Muscle of arm (tissue), 1 donor: ENCODE measurements at regions not wholly inside any gene's neighbourhood (a gene's known extent, or its start where the extent isn't known, plus 50 kb on each side); places are given as distances from the start of the nearest gene placed in this dataset.
"Not testable (repeated sequence)": the region's sequence is repeated elsewhere in the genome, so short reads cannot be mapped to it uniquely, and the experiment has no call there.

ENCODE experiments used
- DNase-seq: peaks from one replicate; pipeline ENCODE4 v3.0.0-alpha.2; 2013

- DNase-seq, result no peak
Measured at GRCh38 chr5:120327180-120327579, 136.9 kb upstream of the PRR16 start.

GRCh38 chr5:120329095-120329494 lies 135.0 kb upstream of the PRR16 start:
- no peak for DNase-seq

DNA sequence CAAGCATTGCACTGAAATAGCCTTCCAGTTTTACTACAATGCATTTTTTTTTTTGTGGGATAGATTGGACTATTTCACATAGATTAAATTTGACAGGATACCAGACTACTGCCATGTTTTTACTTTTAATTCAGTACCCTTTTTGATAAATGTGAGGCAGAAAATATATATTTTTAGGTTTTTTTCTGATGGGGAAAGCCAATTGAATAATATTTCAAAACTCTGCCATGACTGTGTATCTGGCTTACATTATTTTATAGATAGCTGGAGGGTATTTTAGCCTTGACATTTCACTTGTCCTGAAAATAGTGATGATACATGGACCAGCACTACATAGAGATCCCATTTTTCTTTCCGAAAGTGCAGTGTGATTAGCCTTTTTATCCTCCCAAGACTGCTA lies 133.5 kb upstream of the PRR16 start:
- DNase-seq, result no peak

DNA sequence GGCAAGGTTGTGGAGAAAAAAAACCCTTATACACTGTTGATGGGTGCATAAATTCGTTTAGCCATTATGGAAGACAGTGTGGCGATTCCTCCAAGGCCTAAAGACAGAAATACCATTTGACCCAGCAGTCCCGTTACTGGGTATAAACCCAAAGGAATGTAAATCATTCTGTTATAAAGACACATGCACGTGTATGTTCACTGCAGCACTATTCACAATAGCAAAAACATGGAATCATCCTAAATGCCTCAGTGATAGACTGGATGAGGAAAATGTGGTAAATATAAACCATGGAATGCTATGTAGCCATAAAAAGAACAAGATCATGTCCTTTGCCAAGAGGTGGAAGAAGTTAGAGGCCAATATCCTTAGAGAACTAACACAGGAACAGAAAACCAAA lies 119.9 kb upstream of the PRR16 start:
- no peak for DNase-seq

DNA sequence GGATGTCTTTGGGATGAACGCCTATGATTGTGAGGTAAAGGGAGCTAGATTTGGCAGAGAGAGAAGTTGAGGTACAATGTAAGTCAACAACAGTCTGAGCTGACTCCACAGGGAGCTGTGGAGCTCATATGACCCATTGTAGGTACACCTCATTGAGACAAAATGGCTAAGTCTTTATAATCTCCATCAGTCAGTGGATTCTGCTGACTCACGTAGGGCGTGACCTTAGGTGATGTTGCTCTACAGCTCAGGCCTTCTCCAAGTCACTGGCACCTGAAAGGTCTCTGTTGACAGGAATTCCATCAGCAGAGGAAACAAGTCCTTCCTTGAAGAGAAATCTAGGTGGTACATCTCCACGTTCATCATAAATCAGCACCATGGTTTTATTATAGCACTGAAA lies 118.2 kb upstream of the PRR16 start:
- DNase-seq, result no peak

DNA sequence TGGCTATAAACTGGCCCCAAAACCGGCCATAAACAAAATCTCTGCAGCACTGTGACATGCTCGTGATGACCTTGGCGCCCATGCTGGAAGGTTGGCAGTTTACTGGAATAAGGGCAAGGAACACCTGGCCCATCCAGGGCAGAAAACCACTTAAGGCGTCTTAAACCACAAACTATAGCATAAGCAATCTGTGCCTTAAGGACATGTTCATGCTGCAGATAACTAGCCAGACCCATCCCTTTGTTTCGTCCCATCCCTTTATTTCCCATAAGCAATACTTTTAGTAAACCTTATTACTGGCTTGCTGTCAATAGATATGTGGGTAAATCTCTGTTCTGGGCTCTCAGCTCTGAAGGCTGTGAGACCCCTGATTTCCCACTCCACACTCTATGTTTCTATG lies 113.0 kb upstream of the PRR16 start:
- DNase-seq, result not testable (repeated sequence)

DNA sequence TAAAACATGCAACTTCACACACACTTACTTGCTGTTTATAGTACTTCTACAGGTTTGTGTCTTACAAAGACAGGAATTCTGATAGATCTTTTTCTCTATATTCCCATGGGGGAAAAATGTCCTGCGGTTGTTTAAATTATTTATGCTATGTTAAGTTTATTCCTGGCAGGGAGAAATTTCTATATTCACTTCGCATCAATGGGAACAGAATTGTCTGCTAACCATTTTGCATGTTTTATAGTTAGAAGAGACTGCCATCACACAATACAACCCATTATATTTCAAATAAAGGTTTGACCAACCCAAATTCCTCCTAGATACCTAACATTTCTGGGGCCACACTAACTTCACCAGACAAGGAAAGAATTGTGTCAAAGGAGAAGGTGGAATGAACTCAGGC lies 110.0 kb upstream of the PRR16 start:
- DNase-seq, result no peak

GRCh38 chr5:120358949-120359348 lies 105.2 kb upstream of the PRR16 start:
- DNase-seq, result no peak

DNA sequence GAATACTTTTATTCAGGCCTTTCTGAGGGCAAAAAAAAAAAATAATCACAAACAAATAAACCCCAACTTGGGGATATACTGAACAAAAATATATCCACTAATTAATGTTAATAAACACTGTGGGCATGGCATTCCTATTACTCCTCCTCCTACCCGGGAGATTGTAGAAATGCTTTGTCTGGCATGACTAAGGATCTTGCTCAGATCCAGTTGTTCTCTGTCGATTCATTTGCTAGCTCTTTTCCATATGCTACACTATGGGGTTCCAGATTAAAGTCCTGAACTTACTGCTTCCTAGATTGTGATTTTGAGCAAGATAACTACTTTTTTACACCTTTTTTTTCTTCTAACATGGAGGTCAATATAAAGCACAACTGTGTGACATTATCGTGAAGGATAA lies 102.2 kb upstream of the PRR16 start:
- DNase-seq, result no peak

GRCh38 chr5:120362426-120362825 lies 101.7 kb upstream of the PRR16 start:
- DNase-seq, result no peak

DNA sequence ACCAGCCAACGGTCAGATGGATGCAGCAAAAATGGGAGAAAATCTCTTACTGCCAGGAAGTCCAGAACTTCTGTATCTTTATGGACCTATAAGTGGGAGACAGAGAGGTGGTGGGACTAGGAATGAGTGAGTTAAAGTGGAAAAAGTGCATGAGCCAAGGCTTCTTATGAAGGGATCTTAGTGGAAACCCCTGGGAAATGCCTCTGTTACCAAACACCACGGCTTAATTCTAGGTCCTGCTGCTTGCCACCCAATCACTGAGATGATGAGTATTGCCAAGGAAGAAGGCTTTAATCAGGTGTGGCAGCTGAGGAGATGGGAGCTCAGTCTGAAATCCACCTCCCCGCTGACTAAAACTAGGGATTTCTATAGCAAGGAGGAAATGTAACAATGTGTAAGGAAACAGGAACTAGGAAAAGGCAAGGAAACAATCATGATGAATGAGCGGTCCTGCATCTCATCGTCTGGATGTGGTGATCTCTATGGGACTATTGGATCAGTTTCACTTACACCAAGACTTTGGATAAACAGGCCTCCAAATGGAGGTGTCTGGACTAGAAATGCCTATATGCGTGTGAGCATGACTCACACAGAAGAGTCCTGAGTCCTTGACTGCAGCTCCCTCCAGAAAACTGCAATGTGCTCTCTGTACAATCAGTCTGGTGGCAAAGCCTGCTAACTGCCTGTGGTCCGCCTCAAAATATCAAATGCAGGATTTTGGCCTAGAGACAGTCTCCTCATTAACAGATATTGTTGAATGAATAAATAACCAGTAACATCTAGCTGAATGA lies 98.2 kb upstream of the PRR16 start:
- no peak for DNase-seq

DNA sequence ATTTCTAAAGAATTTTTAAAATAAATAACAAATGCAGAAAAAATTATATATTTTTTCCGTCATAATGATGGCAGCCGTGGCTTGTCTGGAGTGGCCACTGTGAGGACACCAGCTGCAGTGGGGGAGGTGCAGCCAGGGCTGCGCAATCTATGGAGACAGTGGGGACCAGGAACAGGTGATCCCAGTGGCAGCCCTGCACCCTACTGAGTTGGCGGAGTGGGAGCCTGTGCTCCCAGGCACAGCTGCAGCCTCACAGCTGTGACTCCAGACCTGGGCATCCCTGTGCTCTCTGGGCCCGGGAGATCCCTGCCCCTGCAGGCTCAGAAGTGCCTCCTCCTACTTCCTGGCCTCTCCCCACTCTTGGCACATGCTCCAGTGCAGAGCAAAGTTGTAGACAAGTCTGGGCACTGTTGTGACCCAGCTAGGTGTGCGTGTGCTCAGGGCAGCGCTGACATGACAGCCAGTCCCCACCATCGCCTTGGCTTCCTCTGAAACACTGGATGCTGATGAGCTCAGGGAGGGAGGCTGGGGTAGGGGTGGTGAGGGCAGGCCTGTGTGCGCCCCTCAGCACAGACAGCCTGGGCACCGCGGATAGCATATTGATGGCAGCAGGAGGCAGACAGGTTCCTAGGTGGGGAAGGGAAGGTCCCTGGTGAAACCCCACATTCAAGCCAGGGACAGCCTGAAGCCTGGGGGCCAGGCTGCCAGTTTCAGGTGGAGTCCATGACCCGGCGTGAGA lies 96.0 kb upstream of the PRR16 start:
- DNase-seq, result no peak

DNA sequence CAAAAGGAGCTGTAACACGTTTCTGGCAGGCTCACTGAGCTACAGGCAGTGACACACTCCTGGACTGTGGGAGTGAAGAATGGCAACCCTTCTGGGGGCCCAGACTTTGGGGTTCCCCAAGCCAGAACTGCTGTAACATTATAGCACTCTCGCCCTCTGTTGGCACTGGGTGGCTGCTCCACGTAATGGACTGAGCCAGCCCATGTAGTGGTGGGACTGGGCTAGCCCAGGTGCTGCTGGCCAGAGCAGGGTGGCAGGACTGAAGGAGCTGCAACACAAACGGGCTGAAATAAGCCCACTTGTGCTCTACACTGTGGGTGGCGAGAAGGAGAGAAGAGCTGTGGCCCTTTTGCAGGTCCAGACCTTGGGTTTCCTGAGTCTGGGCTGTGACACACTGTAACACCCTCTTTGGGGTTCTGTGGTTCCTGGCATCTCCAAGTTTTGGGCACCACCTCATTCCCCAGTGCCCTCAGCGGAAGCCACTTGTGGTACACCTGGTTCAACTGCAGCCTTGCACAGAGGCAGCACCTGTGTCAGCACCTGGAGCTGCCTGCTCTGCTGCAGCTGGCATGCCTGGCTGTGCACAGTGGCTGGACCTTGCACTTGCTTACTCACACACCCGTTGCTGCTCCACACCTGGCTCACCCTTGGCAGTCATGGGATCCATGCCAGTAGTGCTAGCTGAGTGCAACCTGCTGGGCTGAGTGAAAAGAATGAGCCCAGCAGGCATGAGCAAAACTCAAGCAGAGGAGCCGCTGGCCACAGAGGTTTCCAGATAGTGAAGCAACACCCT lies 95.0 kb upstream of the PRR16 start:
- DNase-seq, result no peak

GRCh38 chr5:120372899-120373298 lies 91.2 kb upstream of the PRR16 start:
- no peak for DNase-seq

DNA sequence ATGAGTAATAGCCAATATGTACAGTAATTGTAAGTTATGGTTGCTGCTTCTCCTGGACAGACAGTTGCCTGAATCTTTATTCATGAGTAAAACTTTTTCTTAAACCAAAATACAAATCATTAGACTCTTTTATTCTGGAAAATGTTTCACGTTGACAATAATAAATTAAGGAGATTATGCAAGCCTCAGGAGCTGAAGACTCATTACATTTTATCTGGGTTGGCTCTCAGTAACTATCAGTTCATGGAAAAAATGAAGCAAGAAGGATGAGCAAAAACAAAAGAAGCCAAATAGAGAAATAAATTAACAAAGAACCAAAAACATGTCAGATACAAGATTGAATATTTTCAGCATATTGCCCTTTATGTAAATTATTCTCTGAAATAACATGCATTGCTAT lies 88.9 kb upstream of the PRR16 start:
- no peak for DNase-seq

DNA sequence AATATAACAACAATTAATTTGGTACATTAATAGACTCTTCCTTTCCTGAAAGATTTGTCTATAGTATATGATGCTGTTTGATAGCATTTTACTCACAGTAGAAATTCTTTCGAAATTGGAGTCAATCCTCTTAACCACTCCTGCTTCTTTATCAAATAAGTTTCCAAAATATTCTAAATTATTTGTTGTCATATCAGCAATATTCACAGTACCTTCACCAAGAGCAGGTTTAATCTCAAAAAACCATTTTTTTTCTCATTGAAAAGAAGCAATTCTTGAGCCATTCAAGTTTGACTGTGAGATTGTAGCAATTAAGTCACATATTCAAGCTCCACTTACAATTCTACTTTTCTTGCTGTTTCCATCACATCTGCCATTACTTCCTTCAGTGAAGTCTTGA lies 83.5 kb upstream of the PRR16 start:
- DNase-seq, result no peak

- no peak for DNase-seq
Measured at GRCh38 chr5:120382833-120383232, 81.3 kb upstream of the PRR16 start.

DNA sequence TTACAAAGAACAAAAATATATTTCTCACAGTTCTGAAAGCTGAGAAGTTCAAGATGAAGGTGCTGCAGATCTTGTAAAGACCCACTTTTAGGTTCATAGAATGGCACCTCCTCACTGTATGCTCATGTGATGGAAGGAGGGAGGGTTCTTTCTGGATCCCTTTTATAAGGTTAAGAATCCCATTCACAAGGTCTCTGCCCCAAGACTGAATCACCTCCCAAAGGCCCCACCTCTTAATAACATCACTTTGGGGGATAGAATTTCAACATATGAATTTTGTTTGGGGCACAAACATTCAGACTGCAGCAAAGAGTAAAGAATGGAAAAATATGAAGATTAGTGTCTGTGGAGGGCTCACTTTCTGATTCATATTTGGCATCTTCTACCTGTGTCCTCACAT lies 77.1 kb upstream of the PRR16 start:
- no peak for DNase-seq

- DNase-seq, result no peak
Measured at GRCh38 chr5:120388016-120388781, 75.9 kb upstream of the PRR16 start.

- no peak for DNase-seq
Measured at GRCh38 chr5:120394259-120394658, 69.8 kb upstream of the PRR16 start.

GRCh38 chr5:120396186-120396585 lies 67.9 kb upstream of the PRR16 start:
- DNase-seq, result no peak

DNA sequence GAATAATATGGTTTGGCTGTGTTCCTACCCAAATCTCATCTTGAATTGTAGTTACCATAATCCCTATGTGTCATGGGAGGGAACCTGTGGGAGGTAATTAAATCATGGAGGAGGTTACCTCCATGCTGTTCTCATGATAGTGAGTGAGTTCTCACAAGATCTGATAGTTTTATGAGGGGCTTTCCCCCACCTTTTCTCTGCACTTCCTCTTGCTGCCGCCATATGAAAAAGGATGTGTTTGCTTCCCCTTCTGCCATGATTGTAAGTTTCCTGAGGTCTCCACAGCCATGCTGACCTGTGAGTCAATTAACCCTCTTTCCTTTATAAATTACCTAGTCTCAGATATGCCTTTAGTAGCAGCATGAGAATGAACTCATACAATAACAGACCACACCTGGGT lies 63.7 kb upstream of the PRR16 start:
- DNase-seq, result no peak
